GM19372 (cell line): ENCODE measurements at regions not wholly inside any gene's neighbourhood (a gene's known extent, or its start where the extent isn't known, plus 50 kb on each side); places are given as distances from the start of the nearest gene placed in this dataset.

Experiments used
- ATAC-seq: cut with Tn5 transposase; IDR thresholded peaks from one replicate; pipeline ENCODE4 v1.9.1; 2021; ENCODE audit warnings: mild to moderate bottlenecking, low read depth, moderate library complexity; ENCODE audit not compliant: unreplicated experiment

DNA sequence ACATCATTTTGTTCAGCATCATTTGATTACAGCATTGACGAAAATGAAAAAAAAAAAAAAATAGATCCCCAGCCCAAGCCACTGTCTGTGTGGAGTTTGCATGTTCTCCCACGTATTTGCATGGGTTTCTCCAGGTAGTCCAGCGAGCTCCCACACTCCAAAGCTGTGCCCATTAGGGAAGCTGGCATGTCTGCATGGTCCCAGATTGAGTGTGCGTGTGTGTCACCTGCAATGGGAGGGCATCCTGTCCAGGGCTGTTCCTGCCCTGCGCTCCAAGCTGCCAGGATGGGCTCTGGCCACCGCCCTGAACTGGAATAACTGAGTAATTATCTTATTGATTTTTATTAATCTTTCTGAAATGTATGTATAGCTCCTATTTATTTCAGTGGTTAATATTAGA lies 88.6 kb downstream of the KLF12 start:
- no peak for ATAC-seq

DNA sequence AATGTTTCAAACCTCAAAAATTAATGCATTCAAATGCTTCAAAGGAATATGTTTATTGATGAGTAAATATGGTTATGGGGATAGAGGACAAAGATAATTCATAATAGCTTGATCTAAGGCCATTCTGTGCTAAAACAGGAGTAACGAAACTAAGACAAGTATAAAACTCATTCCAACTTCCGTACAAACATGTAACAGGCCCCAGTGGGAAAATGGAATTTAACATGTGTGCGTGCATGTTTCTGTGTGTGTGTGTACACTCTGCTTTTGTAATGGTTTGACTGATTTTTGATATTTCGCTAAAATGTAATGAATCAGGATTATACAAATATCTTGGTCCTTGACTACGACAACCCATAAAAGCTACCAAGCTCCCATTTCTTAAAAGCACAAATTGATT lies 91.0 kb downstream of the KLF12 start:
- ATAC-seq: no peak

DNA sequence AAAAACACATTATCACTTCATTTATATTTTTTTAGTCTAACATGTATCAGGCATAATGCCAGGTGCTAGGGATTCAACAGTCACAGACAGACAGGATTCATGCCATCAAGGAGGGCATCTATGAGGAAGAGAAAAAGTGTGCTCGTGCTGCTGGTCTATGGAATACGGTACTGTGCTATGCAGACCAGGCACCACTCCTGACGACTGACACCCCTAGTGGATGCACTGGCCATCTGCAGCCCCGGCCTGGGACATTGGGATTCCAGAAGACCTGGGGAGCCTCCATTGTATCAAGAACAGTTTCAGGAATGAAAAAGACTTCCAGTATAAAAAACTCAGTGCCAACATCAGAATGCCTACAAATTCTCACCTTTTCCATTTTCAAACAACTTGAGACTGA lies 94.0 kb downstream of the KLF12 start:
- ATAC-seq: no peak

DNA sequence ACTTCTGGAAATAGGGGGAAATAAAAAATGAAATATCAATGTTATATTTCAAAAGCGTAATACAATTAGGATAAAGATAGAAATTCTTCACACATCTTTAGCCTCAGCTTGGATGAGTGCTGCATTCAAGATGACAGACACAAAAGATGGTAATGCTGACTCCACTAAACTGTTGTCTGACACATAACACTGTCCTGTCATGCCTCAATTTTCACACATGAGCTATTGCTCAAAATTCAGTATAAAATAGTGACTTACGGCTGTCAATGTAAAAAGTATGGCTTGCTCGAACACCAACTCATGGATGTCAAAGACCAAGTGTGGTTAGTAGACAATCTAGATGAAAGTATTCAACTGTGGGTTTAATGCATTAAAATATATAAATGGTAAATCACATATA lies 94.5 kb downstream of the KLF12 start:
- no peak for ATAC-seq

DNA sequence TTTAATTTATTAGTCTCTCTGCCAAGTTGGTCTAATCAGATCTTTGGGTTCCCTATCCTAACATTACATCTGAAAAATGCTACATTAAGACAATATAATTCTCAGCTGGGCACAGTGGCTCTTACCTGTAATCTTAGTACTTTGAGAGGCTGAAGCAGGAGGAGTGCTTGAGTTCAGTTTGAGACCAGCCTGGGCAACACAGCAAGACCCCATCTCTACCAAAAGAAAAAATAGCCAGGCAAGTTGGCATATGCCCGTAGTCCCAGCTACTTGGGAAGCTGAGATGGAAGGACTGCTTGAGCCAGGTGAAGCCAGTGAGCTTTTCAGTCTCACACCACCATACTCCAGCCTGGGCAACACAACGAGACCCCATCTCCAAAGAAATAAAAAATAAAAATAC lies 95.0 kb downstream of the KLF12 start:
- ATAC-seq: no peak

DNA sequence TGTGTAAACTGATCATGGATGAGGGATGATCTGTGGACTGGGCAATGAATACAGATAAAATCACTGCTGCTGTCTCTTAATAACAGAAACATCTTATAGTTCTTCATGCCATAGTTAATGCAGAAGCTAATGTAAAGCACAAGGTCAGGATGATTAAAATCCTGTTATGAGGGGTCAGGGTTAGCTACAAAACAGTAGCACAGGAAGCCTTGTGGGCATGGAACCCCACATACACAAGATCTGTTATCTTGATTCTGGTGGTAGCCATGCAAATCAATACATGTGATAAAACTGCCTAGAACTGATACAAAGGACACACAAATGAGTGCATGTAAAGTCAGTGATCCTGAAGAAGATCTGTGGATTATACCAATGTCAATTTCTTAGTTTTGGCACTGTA lies 96.4 kb downstream of the KLF12 start:
- ATAC-seq: no peak

DNA sequence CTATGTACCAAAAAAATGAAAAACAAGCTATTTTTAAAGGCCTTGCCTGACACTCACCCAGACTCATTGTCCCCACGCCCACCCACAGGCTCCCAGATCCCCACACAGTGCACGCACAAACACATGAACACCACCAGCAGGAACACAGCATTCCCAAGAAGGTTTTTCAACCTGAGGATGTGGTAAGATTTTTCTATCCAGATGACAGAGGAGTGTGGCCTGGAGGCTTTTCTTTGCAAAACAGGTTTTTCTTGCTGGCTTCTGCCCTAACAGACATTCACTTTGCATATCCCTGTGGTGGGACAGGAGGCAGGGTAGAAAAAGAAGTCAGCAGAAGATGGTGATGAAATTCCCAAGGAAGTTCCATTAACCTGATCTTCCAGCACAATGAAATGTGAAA lies 97.8 kb downstream of the KLF12 start:
- no peak for ATAC-seq

DNA sequence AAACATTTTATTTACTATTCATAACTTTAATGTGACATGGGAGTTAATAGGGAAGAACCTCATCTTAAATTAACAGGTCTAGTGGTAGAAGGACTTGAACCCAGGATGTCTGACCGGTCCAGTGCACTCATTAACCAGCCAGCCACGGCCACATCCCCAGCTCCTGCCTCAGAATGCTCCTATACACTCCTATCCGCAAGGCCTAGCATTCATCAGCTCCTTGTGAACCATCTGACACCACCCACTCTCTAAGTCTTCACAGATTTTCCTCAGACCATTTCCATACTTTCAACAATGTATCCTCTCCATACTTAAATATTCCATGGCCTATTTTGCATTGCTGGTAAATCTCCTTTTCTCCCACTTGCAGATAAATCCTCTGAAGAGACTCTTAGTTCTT lies 98.3 kb downstream of the KLF12 start:
- ATAC-seq: no peak

DNA sequence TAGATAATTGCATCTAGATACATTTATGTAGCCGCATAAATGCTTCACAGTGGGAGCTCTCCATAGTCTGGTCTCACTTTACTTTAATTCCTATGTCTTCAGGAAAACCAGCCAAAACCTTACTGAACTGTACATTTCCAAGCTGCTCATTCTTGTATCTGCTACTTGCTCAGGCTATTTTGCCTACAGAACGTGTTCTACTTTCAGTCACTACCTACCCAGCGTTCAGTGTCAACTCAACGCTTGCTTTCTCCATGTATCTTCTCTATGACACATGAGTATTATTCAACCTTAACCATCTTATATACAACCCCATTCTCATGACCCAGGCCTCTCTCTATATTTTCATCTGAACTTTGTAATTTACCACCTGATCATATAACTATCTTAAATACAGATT lies 101.9 kb downstream of the KLF12 start:
- no peak for ATAC-seq

DNA sequence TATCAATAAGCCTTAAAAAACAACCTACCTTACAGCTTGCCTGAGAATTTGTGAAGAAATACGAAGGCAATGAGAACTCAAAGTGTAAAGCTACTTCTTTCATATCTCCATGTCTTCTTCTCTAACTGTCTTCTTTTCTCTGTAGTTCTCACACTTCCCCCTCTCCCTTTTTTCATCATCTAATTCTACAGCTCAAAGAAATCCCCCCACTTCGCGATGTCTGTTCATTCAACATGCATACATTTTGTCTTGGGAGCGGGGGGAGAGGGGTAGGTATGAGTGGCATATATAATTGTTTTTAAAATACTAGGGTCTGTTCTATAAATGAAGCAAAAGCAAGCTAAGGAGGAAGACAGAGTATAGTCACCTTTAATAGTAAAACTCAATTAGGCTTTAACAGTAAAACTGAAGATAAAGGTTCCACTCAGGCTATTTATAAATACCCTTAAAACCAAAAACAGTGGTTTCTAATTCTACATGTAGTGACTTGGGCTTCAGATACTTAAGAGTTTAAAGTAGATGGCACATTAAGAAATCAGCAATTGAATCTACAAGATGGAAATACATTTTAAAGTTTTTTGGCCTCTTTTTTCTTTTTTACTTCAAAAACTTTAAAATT lies 106.9 kb downstream of the KLF12 start:
- ATAC-seq: peak; percentile 40

DNA sequence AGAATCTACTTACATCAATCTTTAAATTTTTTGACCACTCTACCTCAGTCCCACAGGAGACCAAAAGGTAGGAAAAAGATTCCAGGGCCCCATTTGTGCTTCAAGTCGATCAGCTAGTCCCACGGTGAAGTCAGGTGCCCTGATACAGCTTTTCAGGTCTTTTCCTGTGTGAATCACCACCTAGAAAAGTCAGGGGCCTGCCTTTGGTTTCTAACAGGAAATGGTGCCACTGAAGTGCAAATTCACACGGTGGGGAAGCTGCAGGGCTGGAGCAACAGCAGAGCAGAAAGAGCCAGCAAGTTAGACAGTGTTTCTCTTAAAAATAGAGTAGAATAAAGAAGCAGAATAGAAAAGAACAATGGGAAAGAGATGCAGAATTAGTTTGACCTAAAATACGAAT lies 107.5 kb downstream of the KLF12 start:
- peak; percentile 78 for ATAC-seq

DNA sequence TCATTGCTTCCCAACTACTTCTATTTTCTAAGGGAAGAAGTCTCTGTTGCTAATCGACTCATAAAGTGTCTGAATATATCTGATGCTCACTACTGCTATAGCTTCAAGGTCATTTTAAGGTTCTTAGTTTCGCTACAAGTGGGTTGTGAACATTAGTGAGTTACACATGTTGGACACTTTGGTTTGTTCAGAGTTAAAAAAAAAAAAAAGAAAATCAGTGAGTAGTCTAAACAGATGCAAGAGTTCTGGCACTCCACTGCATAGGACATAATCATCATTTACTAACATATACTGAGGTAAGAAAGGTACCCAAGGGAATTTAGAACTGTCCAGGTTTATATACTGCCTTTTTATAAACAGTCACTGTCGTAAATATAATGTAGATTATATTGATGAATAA lies 108.8 kb downstream of the KLF12 start:
- no peak for ATAC-seq

DNA sequence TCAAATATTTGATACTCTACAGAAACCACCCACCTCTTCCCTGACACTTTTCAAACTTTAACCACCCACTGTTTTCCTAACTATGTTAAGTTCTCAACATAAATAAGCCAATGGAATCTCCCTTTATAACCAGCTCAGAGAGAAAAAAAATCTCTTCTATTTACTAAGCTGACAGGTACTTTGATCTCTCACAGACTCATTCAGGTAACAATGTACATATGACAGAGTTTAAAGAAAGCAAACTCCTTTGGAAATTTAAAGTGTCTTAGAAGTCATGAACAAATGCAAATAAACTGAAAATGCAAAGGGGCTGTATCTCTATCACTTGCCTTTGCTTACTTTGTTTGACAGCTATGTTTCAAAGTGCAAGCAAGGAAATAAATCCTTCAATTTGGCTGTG lies 109.3 kb downstream of the KLF12 start:
- no peak for ATAC-seq

DNA sequence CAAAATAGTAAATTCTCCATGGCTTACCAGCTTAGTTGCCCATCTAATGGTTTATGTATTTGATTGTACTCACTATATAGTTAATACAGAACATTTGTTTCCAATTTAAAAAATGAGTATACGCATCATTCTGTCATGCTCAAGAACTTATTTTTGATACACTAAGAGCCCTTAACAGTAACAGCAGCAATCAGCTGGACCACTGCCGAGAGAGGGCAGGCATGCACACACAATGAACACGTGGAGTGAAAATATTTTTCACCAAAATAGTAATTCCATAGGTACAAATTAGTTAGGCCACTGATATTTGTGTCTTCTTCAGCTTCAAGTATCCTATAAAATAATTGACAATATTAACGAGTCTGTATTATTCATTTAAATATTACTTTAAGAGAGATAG lies 109.9 kb downstream of the KLF12 start:
- no peak for ATAC-seq

DNA sequence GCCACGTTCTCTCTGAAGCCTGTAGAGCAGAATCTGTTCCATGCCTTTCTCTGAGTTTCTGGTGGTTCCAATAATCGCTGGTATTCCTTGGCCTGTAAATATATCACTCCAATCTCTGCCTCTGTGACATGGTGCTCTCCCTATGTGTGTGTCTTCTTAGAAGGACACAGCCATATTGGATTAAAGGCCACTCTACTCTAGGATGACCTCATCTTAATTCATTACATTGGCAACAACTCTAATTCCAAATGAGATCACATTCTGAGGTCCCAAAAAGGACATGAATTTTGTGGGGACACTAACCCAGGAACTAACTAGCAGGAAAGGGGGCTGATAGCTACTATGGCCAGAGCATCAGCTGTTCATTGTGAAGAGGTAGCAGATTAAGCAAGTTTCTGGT lies 110.7 kb downstream of the KLF12 start:
- no peak for ATAC-seq

DNA sequence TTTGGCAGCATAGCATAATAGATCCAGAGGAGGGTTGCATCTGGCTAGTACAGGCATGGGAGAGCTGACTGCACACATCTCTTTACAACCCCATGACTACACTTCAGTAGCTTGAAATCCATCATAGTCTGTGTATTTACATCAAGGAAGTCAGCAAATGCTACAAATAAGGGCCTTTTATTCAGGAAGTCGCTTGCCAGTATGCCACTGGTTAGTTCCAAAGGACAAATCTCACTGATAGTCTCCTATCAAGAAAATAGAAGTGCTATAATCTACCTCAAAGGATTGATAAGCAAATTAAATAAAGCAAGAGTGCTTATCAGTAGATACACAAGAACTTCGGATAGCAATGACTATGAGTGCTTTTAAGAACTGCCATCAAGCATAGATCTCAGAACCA lies 112.7 kb downstream of the KLF12 start:
- no peak for ATAC-seq

DNA sequence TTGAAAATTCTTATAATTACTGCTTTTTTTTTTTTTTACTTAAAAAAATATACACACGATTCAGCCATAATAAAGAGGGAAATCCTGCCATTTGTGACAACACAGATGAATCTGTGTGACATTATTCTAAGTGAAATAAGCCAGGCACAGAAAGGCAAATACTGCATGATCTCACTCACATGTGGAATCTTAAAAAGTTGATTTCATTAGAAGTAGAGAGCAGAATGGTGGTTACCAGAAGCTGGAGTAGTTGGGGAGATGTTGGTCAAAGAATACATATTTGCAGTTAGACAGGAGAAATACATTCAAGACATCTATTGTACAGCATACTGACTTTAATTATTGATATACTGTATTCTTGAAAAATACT lies 116.2 kb downstream of the KLF12 start:
- ATAC-seq: no peak

DNA sequence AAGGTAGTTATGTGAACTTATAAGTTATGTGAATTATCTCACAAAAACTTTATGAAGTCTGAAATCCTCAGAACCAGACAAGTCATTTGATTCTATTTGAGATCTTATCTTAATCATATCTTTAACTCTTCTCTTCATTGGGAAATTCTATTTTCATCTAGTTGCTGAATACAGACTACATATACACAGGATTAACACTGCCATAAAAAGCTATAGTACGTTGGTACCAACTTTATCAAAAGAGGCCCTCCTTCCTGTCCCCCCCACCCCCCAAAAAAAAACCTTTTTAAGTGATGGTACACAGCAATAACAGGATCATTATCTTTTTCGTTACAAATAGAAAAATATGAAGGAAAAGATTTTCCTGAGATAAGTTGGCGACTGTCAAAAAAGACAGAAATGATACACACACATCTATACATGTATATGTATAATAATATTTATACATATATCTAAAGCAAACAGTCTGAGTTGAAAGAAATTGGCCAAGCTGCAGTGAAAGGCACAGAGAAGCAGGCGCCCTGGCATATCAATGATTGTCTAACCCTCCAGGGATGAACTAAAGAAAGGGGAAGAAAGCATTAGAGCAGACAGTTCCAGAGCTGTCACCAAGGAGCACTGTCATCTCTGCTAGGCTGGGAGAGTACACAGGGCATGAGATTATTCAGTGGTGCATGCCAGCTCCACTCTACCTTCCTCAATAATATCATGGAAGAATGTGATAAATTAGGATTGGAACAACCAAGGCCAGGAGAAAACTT lies 116.7 kb downstream of the KLF12 start:
- ATAC-seq: no peak

DNA sequence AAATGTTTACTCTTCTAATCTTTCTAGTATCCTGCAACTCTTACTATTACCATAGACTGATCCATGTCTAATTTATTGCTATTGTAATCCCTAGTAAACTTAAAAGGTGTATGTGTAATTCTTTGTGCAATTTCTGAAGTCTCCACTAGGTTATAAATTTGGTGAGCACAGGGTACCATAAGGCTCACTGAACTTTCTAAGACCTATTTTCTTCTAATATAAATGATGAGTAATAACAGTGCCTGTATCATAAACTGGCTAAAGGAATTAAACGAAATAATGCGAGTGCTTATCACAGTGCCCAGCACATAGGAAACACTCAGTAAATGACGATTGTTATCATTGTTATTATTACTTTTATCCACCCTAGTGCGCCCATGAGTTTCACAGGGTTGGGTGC lies 119.1 kb downstream of the KLF12 start:
- ATAC-seq: no peak

DNA sequence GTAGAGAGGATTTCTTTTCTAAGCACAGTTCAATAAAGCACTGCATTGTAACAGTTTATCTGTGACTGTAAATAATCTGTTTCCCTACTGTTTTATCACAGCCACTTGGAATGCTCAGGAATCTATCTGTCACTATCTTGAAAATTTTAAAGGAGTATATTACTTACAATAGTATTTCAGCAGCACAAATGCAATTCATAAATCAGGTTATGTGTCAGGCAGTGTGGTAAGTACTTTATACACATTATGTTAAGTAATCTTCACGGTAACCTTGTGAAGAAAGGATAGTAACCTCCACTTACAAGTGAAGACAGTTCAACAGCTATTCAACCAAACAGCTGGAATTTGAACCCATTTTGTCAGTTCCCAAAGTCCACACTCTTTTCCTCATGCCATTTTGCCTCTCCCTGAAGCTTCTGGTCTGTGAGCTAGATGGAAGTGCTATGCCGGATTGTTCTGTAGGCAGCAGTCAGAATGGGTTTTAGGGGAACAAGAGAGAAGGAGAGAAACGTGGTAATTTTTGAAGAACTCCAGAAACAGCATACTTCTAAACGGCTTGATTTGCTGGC lies 125.0 kb downstream of the KLF12 start:
- no peak for ATAC-seq

DNA sequence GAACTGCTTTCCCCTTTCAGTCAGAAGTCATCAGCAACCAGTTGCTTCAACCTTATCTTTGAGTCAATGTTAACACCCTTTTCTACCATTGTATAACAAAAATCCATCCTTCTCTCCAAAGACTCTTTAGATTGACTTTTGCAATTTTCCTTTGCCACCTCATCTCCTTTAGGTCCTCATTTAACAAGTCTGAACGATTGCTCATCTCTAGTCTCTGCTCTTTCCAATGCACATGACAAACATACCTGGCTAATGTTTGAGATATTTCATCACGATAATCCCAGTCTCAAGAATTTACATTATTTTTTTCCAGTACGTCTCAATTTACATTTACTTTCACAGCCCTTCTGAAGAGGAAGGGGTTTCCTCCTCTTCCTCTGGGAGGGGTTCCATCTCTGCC lies 127.5 kb downstream of the KLF12 start:
- no peak for ATAC-seq
